ENCODE measurements at regions not wholly inside any gene's neighbourhood (a gene's known extent, or its start where the extent isn't known, plus 50 kb on each side); places are given as distances from the start of the nearest gene placed in this dataset.
"Not testable (repeated sequence)": the region's sequence is repeated elsewhere in the genome, so short reads cannot be mapped to it uniquely, and the experiment has no call there.

- DNase-seq (ENCODE audit: low spot score) (no peak), ATAC-seq (no peak)
These were observed 737.4 kb upstream of the GRAMD2B start for GRCh38 chr5:125685771-125686170.

- not testable (repeated sequence) for DNase-seq (ENCODE audit: low spot score); ATAC-seq
These were observed 731.3 kb upstream of the GRAMD2B start for GRCh38 chr5:125691738-125692530.

- DNase-seq (ENCODE audit: low spot score) = no peak
- ATAC-seq = no peak
These were observed 727.1 kb upstream of the GRAMD2B start for GRCh38 chr5:125695996-125696655.

GRCh38 chr5:125696762-125697161 is 726.4 kb upstream of the GRAMD2B start:
- ATAC-seq (no peak), DNase-seq (ENCODE audit: low spot score) (no peak)

- DNase-seq (ENCODE audit: low spot score) = no peak
- no peak for ATAC-seq
These were observed 724.8 kb upstream of the GRAMD2B start for GRCh38 chr5:125698420-125698819.

GRCh38 chr5:125699860-125700259 is 723.3 kb upstream of the GRAMD2B start:
- no peak for ATAC-seq
- DNase-seq (ENCODE audit: low spot score) = no peak

- ATAC-seq = peak; percentile 60
- peak; percentile 40 for DNase-seq (ENCODE audit: low spot score)
These were observed 722.8 kb upstream of the GRAMD2B start for GRCh38 chr5:125700380-125700861.

- ATAC-seq = no peak
- no peak for DNase-seq (ENCODE audit: low spot score)
These were observed 719.6 kb upstream of the GRAMD2B start for GRCh38 chr5:125703616-125704015.

GRCh38 chr5:125704888-125705287 is 718.3 kb upstream of the GRAMD2B start:
- no peak for ATAC-seq
- DNase-seq (ENCODE audit: low spot score) = no peak

- DNase-seq (ENCODE audit: low spot score) (no peak), ATAC-seq (no peak)
These were observed 714.6 kb upstream of the GRAMD2B start for GRCh38 chr5:125708583-125708982.

- ATAC-seq = no peak
- DNase-seq (ENCODE audit: low spot score) = no peak
These were observed 712.5 kb upstream of the GRAMD2B start for GRCh38 chr5:125710745-125711144.

GRCh38 chr5:125712397-125712796 is 710.8 kb upstream of the GRAMD2B start:
- DNase-seq (ENCODE audit: low spot score) (no peak), ATAC-seq (no peak)

GRCh38 chr5:125713109-125713805 is 710.0 kb upstream of the GRAMD2B start:
- no peak for ATAC-seq
- no peak for DNase-seq (ENCODE audit: low spot score)

- ATAC-seq = no peak
- DNase-seq (ENCODE audit: low spot score) = no peak
These were observed 708.0 kb upstream of the GRAMD2B start for GRCh38 chr5:125715216-125715615.

- DNase-seq (ENCODE audit: low spot score) (no peak), ATAC-seq (no peak)
These were observed 706.0 kb upstream of the GRAMD2B start for GRCh38 chr5:125717209-125717608.

GRCh38 chr5:125719681-125720347 is 703.4 kb upstream of the GRAMD2B start:
- ATAC-seq (no peak), DNase-seq (ENCODE audit: low spot score) (no peak)

GRCh38 chr5:125720348-125720685 is 702.9 kb upstream of the GRAMD2B start:
- DNase-seq (ENCODE audit: low spot score) (no peak), ATAC-seq (no peak)

- ATAC-seq = no peak
- DNase-seq (ENCODE audit: low spot score) = no peak
These were observed 702.5 kb upstream of the GRAMD2B start for GRCh38 chr5:125720721-125721120.

GRCh38 chr5:125722550-125722949 is 700.7 kb upstream of the GRAMD2B start:
- ATAC-seq = no peak
- no peak for DNase-seq (ENCODE audit: low spot score)

- DNase-seq (ENCODE audit: low spot score) (no peak), ATAC-seq (no peak)
These were observed 697.5 kb upstream of the GRAMD2B start for GRCh38 chr5:125725691-125726090.

- DNase-seq (ENCODE audit: low spot score) (no peak), ATAC-seq (no peak)
These were observed 679.3 kb upstream of the GRAMD2B start for GRCh38 chr5:125743939-125744338.

Measured in left lobe of liver (tissue), 2 donors.